ENCODE measurements at regions not wholly inside any gene's neighbourhood (a gene's known extent, or its start where the extent isn't known, plus 50 kb on each side); places are given as distances from the start of the nearest gene placed in this dataset.
"Not testable (repeated sequence)": the region's sequence is repeated elsewhere in the genome, so short reads cannot be mapped to it uniquely, and the experiment has no call there.

GRCh38 chr7:114817036-114817435, 104.9 kb upstream of the MDFIC start:
- H3K4me3 Mint-ChIP-seq; intact Hi-C loops (cut with micrococcal nuclease); H3K27me3 Mint-ChIP-seq (ENCODE audit: insufficient read depth); H3K27ac Mint-ChIP-seq; DNase-seq (ENCODE audit: low spot score); H3K36me3 Mint-ChIP-seq (ENCODE audit: low read depth): not testable (repeated sequence)
- peaks cover 36% of the 10 kb centered on the region for H3K4me1 Mint-ChIP-seq (ENCODE audit: low read depth)
- peaks cover 13% of the 10 kb centered on the region for H3K9me3 Mint-ChIP-seq

GRCh38 chr7:114818501-114818900, 103.4 kb upstream of the MDFIC start:
- H3K4me3 Mint-ChIP-seq: no peak overlapping the region
- no peaks in the 10 kb centered on the region for H3K27me3 Mint-ChIP-seq (ENCODE audit: insufficient read depth)

GRCh38 chr7:114819616-114820362, 102.1 kb upstream of the MDFIC start:
- H3K9me3 Mint-ChIP-seq: peaks cover 17% of the 10 kb centered on the region
- H3K27me3 Mint-ChIP-seq (ENCODE audit: insufficient read depth): no peaks in the 10 kb centered on the region
- peaks cover 4% of the 10 kb centered on the region for H3K36me3 Mint-ChIP-seq (ENCODE audit: low read depth)
- no peak overlapping the region for H3K27ac Mint-ChIP-seq
- intact Hi-C loops (cut with micrococcal nuclease): loop anchor here (2.0 kb wide), 1 partner anchor 13 kb away; no protein-coding TSS in a partner anchor
- H3K4me3 Mint-ChIP-seq: no peak overlapping the region
- H3K4me1 Mint-ChIP-seq (ENCODE audit: low read depth): peaks cover 11% of the 10 kb centered on the region
- no peak for DNase-seq (ENCODE audit: low spot score)

More at GRCh38 chr7:114818501-114818900, 103.4 kb upstream of the MDFIC start:
- Mint-ChIP-seq H3K9me3 (peaks cover 13% of the 10 kb centered on the region), H3K4me1 (ENCODE audit: low read depth) (peaks cover 24% of the 10 kb centered on the region), H3K27ac (peak overlapping the region; percentile 25), H3K36me3 (ENCODE audit: low read depth) (peaks cover 4% of the 10 kb centered on the region)
- no peak for DNase-seq (ENCODE audit: low spot score)
- intact Hi-C loops (cut with micrococcal nuclease): loop anchor here (1.0 to 2.0 kb wide), 2 partner anchors 14 to 19 kb away; no protein-coding TSS in a partner anchor

GRCh38 chr7:114821030-114821900, 100.6 kb upstream of the MDFIC start:
- Mint-ChIP-seq H3K27me3 (ENCODE audit: insufficient read depth) (no peaks in the 10 kb centered on the region), H3K27ac (peak overlapping the region; percentile 57), H3K4me3 (no peak overlapping the region), H3K4me1 (ENCODE audit: low read depth) (peaks cover 21% of the 10 kb centered on the region), H3K9me3 (peaks cover 22% of the 10 kb centered on the region), H3K36me3 (ENCODE audit: low read depth) (peaks cover 6% of the 10 kb centered on the region)
- intact Hi-C loops (cut with micrococcal nuclease): no loop called here
- DNase-seq (ENCODE audit: low spot score): no peak

- intact Hi-C loops (cut with micrococcal nuclease): no loop called here
- Mint-ChIP-seq H3K4me1 (ENCODE audit: low read depth) (peaks cover 21% of the 10 kb centered on the region), H3K27ac (no peak overlapping the region), H3K4me3 (no peak overlapping the region), H3K36me3 (ENCODE audit: low read depth) (peaks cover 4% of the 10 kb centered on the region), H3K9me3 (peaks cover 22% of the 10 kb centered on the region), H3K27me3 (ENCODE audit: insufficient read depth) (no peaks in the 10 kb centered on the region)
- no peak for DNase-seq (ENCODE audit: low spot score)
Observed at GRCh38 chr7:114822131-114822530, 99.8 kb upstream of the MDFIC start.

- DNase-seq (ENCODE audit: low spot score): no peak
- Mint-ChIP-seq H3K27me3 (ENCODE audit: insufficient read depth) (no peaks in the 10 kb centered on the region), H3K9me3 (peaks cover 25% of the 10 kb centered on the region), H3K4me1 (ENCODE audit: low read depth) (peaks cover 21% of the 10 kb centered on the region), H3K4me3 (no peak overlapping the region), H3K27ac (no peak overlapping the region), H3K36me3 (ENCODE audit: low read depth) (peaks cover 3% of the 10 kb centered on the region)
- intact Hi-C loops (cut with micrococcal nuclease): no loop called here
Observed at GRCh38 chr7:114822844-114823243, 99.0 kb upstream of the MDFIC start.

- Mint-ChIP-seq H3K9me3 (peaks cover 29% of the 10 kb centered on the region), H3K4me3 (no peak overlapping the region), H3K4me1 (ENCODE audit: low read depth) (peaks cover 21% of the 10 kb centered on the region), H3K36me3 (ENCODE audit: low read depth) (peaks cover 3% of the 10 kb centered on the region), H3K27ac (no peak overlapping the region), H3K27me3 (ENCODE audit: insufficient read depth) (no peaks in the 10 kb centered on the region)
- DNase-seq (ENCODE audit: low spot score): no peak
- intact Hi-C loops (cut with micrococcal nuclease): no loop called here
Observed at GRCh38 chr7:114823290-114823689, 98.6 kb upstream of the MDFIC start.

GRCh38 chr7:114825423-114825951, 96.4 kb upstream of the MDFIC start:
- Mint-ChIP-seq H3K27ac (peak overlapping the region; percentile 89), H3K9me3 (peaks cover 28% of the 10 kb centered on the region), H3K4me3 (peak overlapping the region; percentile 13)

GRCh38 chr7:114830952-114831351, 90.9 kb upstream of the MDFIC start:
- Mint-ChIP-seq H3K36me3 (ENCODE audit: low read depth) (peaks cover under 1% of the 10 kb centered on the region), H3K4me3 (no peak overlapping the region), H3K4me1 (ENCODE audit: low read depth) (peaks cover 35% of the 10 kb centered on the region), H3K9me3 (peaks cover 26% of the 10 kb centered on the region), H3K27me3 (ENCODE audit: insufficient read depth) (no peaks in the 10 kb centered on the region), H3K27ac (no peak overlapping the region)
- intact Hi-C loops (cut with micrococcal nuclease): no loop called here
- DNase-seq (ENCODE audit: low spot score): no peak

More at GRCh38 chr7:114825423-114825951, 96.4 kb upstream of the MDFIC start:
- Mint-ChIP-seq H3K36me3 (ENCODE audit: low read depth) (peaks cover 3% of the 10 kb centered on the region), H3K4me1 (ENCODE audit: low read depth) (peaks cover 21% of the 10 kb centered on the region), H3K27me3 (ENCODE audit: insufficient read depth) (no peaks in the 10 kb centered on the region)
- intact Hi-C loops (cut with micrococcal nuclease): loop anchor here (1.0 kb wide), 5 partner anchors 8 to 97 kb away; partner anchors contain the start of gene MDFIC
- DNase-seq (ENCODE audit: low spot score): peak; percentile 6

GRCh38 chr7:114832906-114833595, 88.8 kb upstream of the MDFIC start:
- H3K27me3 Mint-ChIP-seq (ENCODE audit: insufficient read depth): no peaks in the 10 kb centered on the region
- intact Hi-C loops (cut with micrococcal nuclease): loop anchor here (1.0 to 2.0 kb wide), 8 partner anchors 8 to 114 kb away; no protein-coding TSS in a partner anchor
- peaks cover 13% of the 10 kb centered on the region for H3K9me3 Mint-ChIP-seq
- no peak overlapping the region for H3K4me3 Mint-ChIP-seq
- H3K27ac Mint-ChIP-seq: peak overlapping the region; percentile 94
- DNase-seq (ENCODE audit: low spot score): no peak
- H3K4me1 Mint-ChIP-seq (ENCODE audit: low read depth): peaks cover 33% of the 10 kb centered on the region
- no peaks in the 10 kb centered on the region for H3K36me3 Mint-ChIP-seq (ENCODE audit: low read depth)

GRCh38 chr7:114835303-114835702, 86.6 kb upstream of the MDFIC start:
- H3K4me3 Mint-ChIP-seq: no peak overlapping the region
- peak overlapping the region; percentile 49 for H3K27ac Mint-ChIP-seq
- H3K36me3 Mint-ChIP-seq (ENCODE audit: low read depth): peaks cover 2% of the 10 kb centered on the region
- peaks cover 8% of the 10 kb centered on the region for H3K9me3 Mint-ChIP-seq
- peaks cover 33% of the 10 kb centered on the region for H3K4me1 Mint-ChIP-seq (ENCODE audit: low read depth)
- peaks cover 2% of the 10 kb centered on the region for H3K27me3 Mint-ChIP-seq (ENCODE audit: insufficient read depth)
- no peak for DNase-seq (ENCODE audit: low spot score)
- intact Hi-C loops (cut with micrococcal nuclease): no loop called here

GRCh38 chr7:114835861-114836260, 86.0 kb upstream of the MDFIC start:
- Mint-ChIP-seq H3K4me3 (no peak overlapping the region), H3K9me3 (peaks cover 8% of the 10 kb centered on the region), H3K4me1 (ENCODE audit: low read depth) (peaks cover 33% of the 10 kb centered on the region), H3K36me3 (ENCODE audit: low read depth) (peaks cover 2% of the 10 kb centered on the region), H3K27me3 (ENCODE audit: insufficient read depth) (peaks cover 2% of the 10 kb centered on the region), H3K27ac (peak overlapping the region; percentile 27)
- intact Hi-C loops (cut with micrococcal nuclease): no loop called here
- no peak for DNase-seq (ENCODE audit: low spot score)
